ENCODE measurements at regions not wholly inside any gene's neighbourhood (a gene's known extent, or its start where the extent isn't known, plus 50 kb on each side); places are given as distances from the start of the nearest gene placed in this dataset.

GRCh38 chr6:164195942-164196281 lies 781.4 kb downstream of the QKI start:
- Histone ChIP-seq H3K9me3 (no peaks in the 10 kb centered on the region), H3K27ac (no peak overlapping the region), H3K4me1 (no peaks in the 10 kb centered on the region), H3K4me3 (no peak overlapping the region), H3K27me3 (no peaks in the 10 kb centered on the region), H3K36me3 (no peaks in the 10 kb centered on the region)
- intact Hi-C loops (cut with DNase I): no loop called here
- TF ChIP-seq CTCF (IDR thresholded peaks at IDR 0.05) (no peak), POLR2A (IDR thresholded peaks at IDR 0.05) (no peak)
- DNase-seq (no peak), ATAC-seq (no peak)
- WGBS (ENCODE audit: insufficient coverage, low coverage, low lambda C conversion rate, missing lambda C conversion rate): 77% methylated on average over 1 of the region's 1 CpG

GRCh38 chr6:164195278-164195941 lies 780.9 kb downstream of the QKI start:
- ATAC-seq (no peak), DNase-seq (no peak)
- Histone ChIP-seq H3K9me3 (no peaks in the 10 kb centered on the region), H3K4me3 (no peak overlapping the region), H3K27ac (no peak overlapping the region), H3K27me3 (no peaks in the 10 kb centered on the region), H3K4me1 (no peaks in the 10 kb centered on the region), H3K36me3 (no peaks in the 10 kb centered on the region)
- WGBS (ENCODE audit: insufficient coverage, low coverage, low lambda C conversion rate, missing lambda C conversion rate): 58% methylated on average over 6 of the region's 6 CpGs
- intact Hi-C loops (cut with DNase I): no loop called here
- TF ChIP-seq POLR2A (IDR thresholded peaks at IDR 0.05) (no peak), CTCF (IDR thresholded peaks at IDR 0.05) (no peak)

GRCh38 chr6:164188861-164189260 lies 774.3 kb downstream of the QKI start:
- no peaks in the 10 kb centered on the region for H3K36me3 ChIP-seq
- WGBS (ENCODE audit: insufficient coverage, low coverage, low lambda C conversion rate, missing lambda C conversion rate): 54% methylated on average over 4 of the region's 4 CpGs
- no peak for TF ChIP-seq CTCF (IDR thresholded peaks at IDR 0.05)
- TF ChIP-seq POLR2A (IDR thresholded peaks at IDR 0.05): no peak
- H3K4me1 ChIP-seq: peaks cover 0 to 2% (median 0%) of the 10 kb centered on the region in 4 donors
- H3K4me3 ChIP-seq: no peak overlapping the region
- intact Hi-C loops (cut with DNase I): no loop called here
- H3K27ac ChIP-seq: no peak overlapping the region
- DNase-seq (no peak), ATAC-seq (no peak)
- H3K27me3 ChIP-seq: no peaks in the 10 kb centered on the region
- H3K9me3 ChIP-seq: no peaks in the 10 kb centered on the region

- intact Hi-C loops (cut with DNase I): no loop called here
- ATAC-seq (no peak), DNase-seq (no peak)
Measured at GRCh38 chr6:164185471-164185871, 771.0 kb downstream of the QKI start.

More at GRCh38 chr6:164185471-164185871, 771.0 kb downstream of the QKI start:
- TF ChIP-seq CTCF (IDR thresholded peaks at IDR 0.05): no peak
- no peak for TF ChIP-seq POLR2A (IDR thresholded peaks at IDR 0.05)
- H3K9me3 ChIP-seq: no peaks in the 10 kb centered on the region
- peaks cover 0 to 2% (median 0%) of the 10 kb centered on the region in 4 donors for H3K4me1 ChIP-seq
- no peak overlapping the region for H3K4me3 ChIP-seq
- no peak overlapping the region for H3K27ac ChIP-seq
- no peaks in the 10 kb centered on the region for H3K36me3 ChIP-seq
- no peaks in the 10 kb centered on the region for H3K27me3 ChIP-seq
- 66% methylated on average over 6 of the region's 7 CpGs for WGBS (ENCODE audit: insufficient coverage, low coverage, low lambda C conversion rate, missing lambda C conversion rate)
